Hepatocyte (in vitro differentiated cells): ENCODE measurements at regions not wholly inside any gene's neighbourhood (a gene's known extent, or its start where the extent isn't known, plus 50 kb on each side); places are given as distances from the start of the nearest gene placed in this dataset.

Experiments
- EZH2phosphoT487 ChIP-seq: fragments of 200-600 bp; sonication (generic); IDR thresholded peaks from one replicate; pipeline ENCODE4 v1.6.1; 2018; ENCODE audit warnings: antibody characterized with exemption, mild to moderate bottlenecking, low read depth, moderate library complexity; ENCODE audit not compliant: unreplicated experiment, severe bottlenecking
- TF ChIP-seq, protein P1 (sequence below): fragments of 200-600 bp; sonication (generic); IDR thresholded peaks from 2 replicates; pipeline ENCODE4 v1.5.1; 2016; ENCODE audit warnings: antibody characterized with exemption, mild to moderate bottlenecking; ENCODE audit not compliant: poor library complexity

GRCh38 chr2:55102056-55102812 is 52.0 kb upstream of the RTN4 start:
- no peak for TF ChIP-seq EZH2phosphoT487
- TF ChIP-seq, protein P1, sequence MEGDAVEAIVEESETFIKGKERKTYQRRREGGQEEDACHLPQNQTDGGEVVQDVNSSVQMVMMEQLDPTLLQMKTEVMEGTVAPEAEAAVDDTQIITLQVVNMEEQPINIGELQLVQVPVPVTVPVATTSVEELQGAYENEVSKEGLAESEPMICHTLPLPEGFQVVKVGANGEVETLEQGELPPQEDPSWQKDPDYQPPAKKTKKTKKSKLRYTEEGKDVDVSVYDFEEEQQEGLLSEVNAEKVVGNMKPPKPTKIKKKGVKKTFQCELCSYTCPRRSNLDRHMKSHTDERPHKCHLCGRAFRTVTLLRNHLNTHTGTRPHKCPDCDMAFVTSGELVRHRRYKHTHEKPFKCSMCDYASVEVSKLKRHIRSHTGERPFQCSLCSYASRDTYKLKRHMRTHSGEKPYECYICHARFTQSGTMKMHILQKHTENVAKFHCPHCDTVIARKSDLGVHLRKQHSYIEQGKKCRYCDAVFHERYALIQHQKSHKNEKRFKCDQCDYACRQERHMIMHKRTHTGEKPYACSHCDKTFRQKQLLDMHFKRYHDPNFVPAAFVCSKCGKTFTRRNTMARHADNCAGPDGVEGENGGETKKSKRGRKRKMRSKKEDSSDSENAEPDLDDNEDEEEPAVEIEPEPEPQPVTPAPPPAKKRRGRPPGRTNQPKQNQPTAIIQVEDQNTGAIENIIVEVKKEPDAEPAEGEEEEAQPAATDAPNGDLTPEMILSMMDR, result no peak
